Stimulated activated CD8-positive, alpha-beta memory T cell treated with anti-CD3 and anti-CD28 coated beads, Interleukin-2, amount 100 ng/mL, for 48 hours (primary cell): ENCODE measurements at regions not wholly inside any gene's neighbourhood (a gene's known extent, or its start where the extent isn't known, plus 50 kb on each side); places are given as distances from the start of the nearest gene placed in this dataset.
"Not testable (repeated sequence)": the region's sequence is repeated elsewhere in the genome, so short reads cannot be mapped to it uniquely, and the experiment has no call there.

Experiments
- DNase-seq, 2 donors: peaks; one replicate each; pipeline ENCODE4 v3.0.0-alpha.2; 2020; ENCODE audit warnings: low read depth in 2 of 2

- no peak for DNase-seq
Observed at GRCh38 chr20:29296256-29297230, 1960.9 kb upstream of the DEFB115 start.

- DNase-seq = no peak
Observed at GRCh38 chr20:29297411-29298270, 1959.8 kb upstream of the DEFB115 start.

GRCh38 chr20:29298271-29298590 is 1959.2 kb upstream of the DEFB115 start:
- no peak for DNase-seq

GRCh38 chr20:29298759-29299613 is 1958.5 kb upstream of the DEFB115 start:
- DNase-seq = no peak

- DNase-seq = no peak
Observed at GRCh38 chr20:29299811-29300578, 1957.5 kb upstream of the DEFB115 start.

- DNase-seq = no peak
Observed at GRCh38 chr20:29300579-29301551, 1956.6 kb upstream of the DEFB115 start.

GRCh38 chr20:29301624-29302259 is 1955.7 kb upstream of the DEFB115 start:
- no peak for DNase-seq

GRCh38 chr20:29302979-29303644 is 1954.4 kb upstream of the DEFB115 start:
- DNase-seq = no peak

- no peak for DNase-seq
Observed at GRCh38 chr20:29306390-29307072, 1950.9 kb upstream of the DEFB115 start.

- DNase-seq = not testable (repeated sequence)
Observed at GRCh38 chr20:29307484-29307883, 1950.0 kb upstream of the DEFB115 start.

- not testable (repeated sequence) for DNase-seq
Observed at GRCh38 chr20:29308956-29309355, 1948.5 kb upstream of the DEFB115 start.

- DNase-seq = not testable (repeated sequence)
Observed at GRCh38 chr20:29309481-29309880, 1948.0 kb upstream of the DEFB115 start.

GRCh38 chr20:29311046-29311445 is 1946.4 kb upstream of the DEFB115 start:
- DNase-seq = not testable (repeated sequence)

- not testable (repeated sequence) for DNase-seq
Observed at GRCh38 chr20:29312679-29313078, 1944.8 kb upstream of the DEFB115 start.

GRCh38 chr20:29313481-29313880 is 1944.0 kb upstream of the DEFB115 start:
- DNase-seq = no peak

GRCh38 chr20:29314294-29314693 is 1943.2 kb upstream of the DEFB115 start:
- no peak for DNase-seq

GRCh38 chr20:29318871-29319461 is 1938.5 kb upstream of the DEFB115 start:
- DNase-seq = no peak

- no peak for DNase-seq
Observed at GRCh38 chr20:29319725-29320124, 1937.7 kb upstream of the DEFB115 start.
